Activated B cell treated with CpG ODN at 0.5 μM for 24 hours (primary cell): ENCODE measurements at regions not wholly inside any gene's neighbourhood (a gene's known extent, or its start where the extent isn't known, plus 50 kb on each side); places are given as distances from the start of the nearest gene placed in this dataset.

Experiments used
- ATAC-seq: fragments of 200-7000 bp; cut with Tn5 transposase; one replicate; pipeline ENCODE4 v1.10.0; 2021; ENCODE audit warnings: low read depth, mild to moderate bottlenecking, moderate library complexity
- CTCF ChIA-PET: fragments of 350-600 bp; sonication (Branson Sonifier 250); formaldehyde crosslinking; loops from one replicate; lab custom pipeline; 2021; ENCODE audit warnings: antibody characterized with exemption; lab: Charles Lee
- POLR2A ChIA-PET: fragments of 350-600 bp; sonication (Branson Sonifier 250); formaldehyde crosslinking; loops from one replicate; lab custom pipeline; 2021; ENCODE audit warnings: antibody characterized with exemption; lab: Charles Lee
- DNase-seq: peaks from one replicate; pipeline ENCODE4 v3.0.0; 2022
- H3K27ac Mint-ChIP-seq: one replicate; pipeline ENCODE4 v1.8.0; 2020; ENCODE audit warnings: mixed read lengths
- H3K27me3 Mint-ChIP-seq: one replicate; pipeline ENCODE4 v1.8.0; 2021; ENCODE audit warnings: mixed read lengths
- H3K36me3 Mint-ChIP-seq: one replicate; pipeline ENCODE4 v1.8.0; 2021; ENCODE audit warnings: low read depth, mixed read lengths
- H3K4me1 Mint-ChIP-seq: one replicate; pipeline ENCODE4 v1.8.0; 2021; ENCODE audit warnings: mixed read lengths
- H3K4me3 Mint-ChIP-seq: one replicate; pipeline ENCODE4 v1.8.0; 2020; ENCODE audit warnings: mild to moderate bottlenecking, mixed read lengths
- H3K9me3 Mint-ChIP-seq: one replicate; pipeline ENCODE4 v1.8.0; 2020; ENCODE audit warnings: mixed read lengths
- intact Hi-C: fragments of 100-400 bp; cut with micrococcal nuclease; formaldehyde crosslinking; loops from one replicate; pipeline ENCODE4 v1.15.1; 2024
- TF ChIP-seq, protein P1 (sequence below): fragments of 200-600 bp; IDR thresholded peaks from one replicate; pipeline ENCODE4 v1.8.0; 2022; ENCODE audit warnings: antibody characterized with exemption, mild to moderate bottlenecking

DNA sequence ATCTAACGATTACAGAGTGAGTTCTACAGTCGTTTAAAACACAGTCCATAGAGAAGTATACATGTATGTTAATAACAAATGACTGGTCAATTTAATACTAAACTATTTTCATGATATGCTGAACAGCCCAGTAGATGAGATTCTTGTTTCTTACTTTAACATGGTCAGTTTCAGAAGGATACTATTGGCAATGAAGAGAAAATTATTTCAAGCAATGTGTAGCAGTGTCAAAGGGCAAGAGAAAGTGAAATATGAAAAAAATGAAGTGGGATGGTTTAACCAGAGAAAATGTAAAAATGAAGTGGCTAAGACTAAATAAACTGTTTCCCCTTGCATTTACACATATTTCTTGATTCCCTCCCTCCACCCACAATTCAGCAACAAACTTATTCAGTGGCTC lies 192.1 kb upstream of the TTC14 start:
- DNase-seq = no peak
- POLR2A ChIA-PET = no interaction called here
- H3K9me3 Mint-ChIP-seq = no peaks in the 10 kb centered on the region
- CTCF ChIA-PET = no interaction called here
- no peak for ATAC-seq
- H3K27me3 Mint-ChIP-seq = no peaks in the 10 kb centered on the region
- intact Hi-C loops = no loop called here
- no peaks in the 10 kb centered on the region for H3K36me3 Mint-ChIP-seq
- TF ChIP-seq, protein P1, sequence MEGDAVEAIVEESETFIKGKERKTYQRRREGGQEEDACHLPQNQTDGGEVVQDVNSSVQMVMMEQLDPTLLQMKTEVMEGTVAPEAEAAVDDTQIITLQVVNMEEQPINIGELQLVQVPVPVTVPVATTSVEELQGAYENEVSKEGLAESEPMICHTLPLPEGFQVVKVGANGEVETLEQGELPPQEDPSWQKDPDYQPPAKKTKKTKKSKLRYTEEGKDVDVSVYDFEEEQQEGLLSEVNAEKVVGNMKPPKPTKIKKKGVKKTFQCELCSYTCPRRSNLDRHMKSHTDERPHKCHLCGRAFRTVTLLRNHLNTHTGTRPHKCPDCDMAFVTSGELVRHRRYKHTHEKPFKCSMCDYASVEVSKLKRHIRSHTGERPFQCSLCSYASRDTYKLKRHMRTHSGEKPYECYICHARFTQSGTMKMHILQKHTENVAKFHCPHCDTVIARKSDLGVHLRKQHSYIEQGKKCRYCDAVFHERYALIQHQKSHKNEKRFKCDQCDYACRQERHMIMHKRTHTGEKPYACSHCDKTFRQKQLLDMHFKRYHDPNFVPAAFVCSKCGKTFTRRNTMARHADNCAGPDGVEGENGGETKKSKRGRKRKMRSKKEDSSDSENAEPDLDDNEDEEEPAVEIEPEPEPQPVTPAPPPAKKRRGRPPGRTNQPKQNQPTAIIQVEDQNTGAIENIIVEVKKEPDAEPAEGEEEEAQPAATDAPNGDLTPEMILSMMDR = no peak
- no peak overlapping the region for H3K4me3 Mint-ChIP-seq
- H3K27ac Mint-ChIP-seq = no peak overlapping the region
- H3K4me1 Mint-ChIP-seq = no peaks in the 10 kb centered on the region

DNA sequence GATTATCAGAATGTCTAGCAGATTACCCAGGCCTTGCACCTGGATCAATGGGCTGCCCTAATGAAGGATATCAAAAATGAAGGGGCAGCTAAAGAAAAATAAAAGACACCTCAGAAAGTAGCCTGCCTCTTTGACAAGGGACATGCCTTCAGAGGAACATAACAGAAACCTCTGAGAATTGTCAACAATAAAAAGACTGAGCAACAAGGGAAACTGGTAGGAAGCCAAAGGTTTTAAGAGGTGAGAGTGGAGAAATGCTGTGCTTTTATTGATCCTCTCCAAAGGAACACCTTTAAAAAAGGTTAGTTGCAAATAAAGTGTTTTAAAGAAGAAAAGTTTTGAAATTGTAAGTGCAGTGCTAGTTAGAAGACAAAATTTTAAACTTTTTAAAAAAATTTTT lies 187.8 kb upstream of the TTC14 start:
- TF ChIP-seq, protein P1 = no peak
- ATAC-seq = no peak
- H3K27me3 Mint-ChIP-seq = no peaks in the 10 kb centered on the region
- no peaks in the 10 kb centered on the region for H3K4me1 Mint-ChIP-seq
- DNase-seq = no peak
- intact Hi-C loops = no loop called here
- H3K4me3 Mint-ChIP-seq = no peak overlapping the region
- no peak overlapping the region for H3K27ac Mint-ChIP-seq
- CTCF ChIA-PET = no interaction called here
- no peaks in the 10 kb centered on the region for H3K36me3 Mint-ChIP-seq
- POLR2A ChIA-PET = no interaction called here
- no peaks in the 10 kb centered on the region for H3K9me3 Mint-ChIP-seq

DNA sequence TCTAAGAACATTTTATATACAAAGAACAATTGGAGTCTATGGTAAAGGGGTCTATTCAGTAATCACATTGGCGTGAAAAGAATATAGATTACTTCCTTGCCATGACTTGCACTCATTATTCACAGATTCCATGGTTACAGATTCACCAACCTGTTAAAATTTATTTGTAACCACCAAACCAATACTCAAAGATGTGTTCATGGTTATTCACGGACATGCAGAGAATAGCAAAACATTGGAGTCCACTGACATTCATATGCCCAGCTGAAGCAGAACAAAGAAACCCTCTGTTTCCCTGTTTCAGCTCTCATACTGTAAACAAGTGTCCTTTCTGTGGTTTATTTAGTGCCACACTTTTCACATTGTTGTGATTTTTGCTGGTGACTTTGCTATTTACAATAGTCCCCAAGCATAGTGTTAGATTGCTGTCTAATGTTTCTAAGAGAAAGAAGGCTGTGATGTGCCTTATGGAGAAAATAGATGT lies 185.8 kb upstream of the TTC14 start:
- no peaks in the 10 kb centered on the region for H3K36me3 Mint-ChIP-seq
- peaks cover under 1% of the 10 kb centered on the region for H3K9me3 Mint-ChIP-seq
- TF ChIP-seq, protein P1 = no peak
- H3K27ac Mint-ChIP-seq = no peak overlapping the region
- ChIA-PET CTCF (no interaction called here), POLR2A (no interaction called here)
- DNase-seq (no peak), ATAC-seq (no peak)
- H3K4me3 Mint-ChIP-seq = no peak overlapping the region
- H3K4me1 Mint-ChIP-seq = no peaks in the 10 kb centered on the region
- H3K27me3 Mint-ChIP-seq = no peaks in the 10 kb centered on the region
- intact Hi-C loops = no loop called here

DNA sequence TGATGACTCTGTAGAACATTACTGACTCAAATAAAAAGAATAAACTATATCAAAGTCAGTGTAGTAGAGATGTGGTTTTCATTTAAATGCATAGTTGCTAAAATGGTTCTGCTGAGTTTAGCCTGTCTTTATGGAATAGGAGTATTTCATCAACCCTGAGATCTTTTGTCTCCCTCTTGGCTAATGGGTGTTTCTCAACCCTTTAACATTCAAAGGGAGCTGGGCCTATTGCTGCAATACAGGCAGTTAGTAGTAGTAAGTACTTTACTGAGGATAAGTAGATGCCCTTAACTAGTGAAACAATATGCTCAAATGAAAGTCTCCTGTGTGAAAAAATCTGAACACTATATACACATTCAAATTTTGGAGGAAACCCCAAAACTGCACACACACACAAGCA lies 184.7 kb upstream of the TTC14 start:
- ATAC-seq = no peak
- H3K9me3 Mint-ChIP-seq = peaks cover 2% of the 10 kb centered on the region
- no peaks in the 10 kb centered on the region for H3K4me1 Mint-ChIP-seq
- H3K36me3 Mint-ChIP-seq = no peaks in the 10 kb centered on the region
- H3K4me3 Mint-ChIP-seq = no peak overlapping the region
- TF ChIP-seq, protein P1 = no peak
- no peak for DNase-seq
- ChIA-PET POLR2A (no interaction called here), CTCF (no interaction called here)
- H3K27ac Mint-ChIP-seq = no peak overlapping the region
- intact Hi-C loops = no loop called here
- H3K27me3 Mint-ChIP-seq = no peaks in the 10 kb centered on the region

DNA sequence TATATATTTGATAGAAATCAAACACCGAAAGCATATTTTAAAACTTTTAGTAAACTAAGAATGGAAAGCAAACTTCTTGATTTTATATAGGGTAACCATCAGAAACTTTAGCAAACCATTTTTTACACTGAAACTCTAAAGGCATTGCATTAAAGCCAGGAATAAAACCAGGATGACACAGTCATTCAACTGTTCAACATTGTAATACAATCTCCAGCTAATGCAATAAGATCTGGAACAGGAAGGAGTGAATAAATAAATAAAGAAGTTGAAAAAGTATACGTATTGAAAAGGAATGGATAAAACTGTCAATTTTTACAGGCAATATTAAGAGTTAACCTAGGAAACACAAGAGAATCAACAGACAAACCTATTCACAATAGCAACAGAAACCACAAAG lies 181.9 kb upstream of the TTC14 start:
- no peak overlapping the region for H3K4me3 Mint-ChIP-seq
- H3K27me3 Mint-ChIP-seq = no peaks in the 10 kb centered on the region
- ATAC-seq = no peak
- DNase-seq = no peak
- TF ChIP-seq, protein P1 = no peak
- ChIA-PET CTCF (no interaction called here), POLR2A (no interaction called here)
- intact Hi-C loops = no loop called here
- H3K36me3 Mint-ChIP-seq = no peaks in the 10 kb centered on the region
- H3K9me3 Mint-ChIP-seq = peaks cover 4% of the 10 kb centered on the region
- H3K27ac Mint-ChIP-seq = no peak overlapping the region
- no peaks in the 10 kb centered on the region for H3K4me1 Mint-ChIP-seq
